B cell (primary cell): ENCODE measurements at regions not wholly inside any gene's neighbourhood (a gene's known extent, or its start where the extent isn't known, plus 50 kb on each side); places are given as distances from the start of the nearest gene placed in this dataset.

ENCODE experiments used
- ATAC-seq: fragments of 200-7000 bp; cut with Tn5 transposase; one replicate; pipeline ENCODE4 v1.10.0; 2021; ENCODE audit warnings: low read depth, mild to moderate bottlenecking, moderate number of reproducible peaks, moderate library complexity
- CTCF ChIA-PET: fragments of 350-600 bp; sonication (Branson Sonifier 250); formaldehyde crosslinking; loops from one replicate; lab custom pipeline; 2021; ENCODE audit warnings: antibody characterized with exemption, inconsistent platforms; lab: Charles Lee
- POLR2A ChIA-PET: fragments of 350-600 bp; sonication (Branson Sonifier 250); formaldehyde crosslinking; loops from one replicate; lab custom pipeline; 2021; ENCODE audit warnings: antibody characterized with exemption; lab: Charles Lee
- DNase-seq: peaks from one replicate; pipeline ENCODE4 v3.0.0; 2013
- H2AFZ ChIP-seq: 2 replicates; pipeline ENCODE4 v1.6.1; 2012; ENCODE audit warnings: mild to moderate bottlenecking, low read depth, low read length; ENCODE audit not compliant: insufficient read depth, poor library complexity, severe bottlenecking
- H3K27ac ChIP-seq, 2 donors: 1 replicate in 1 of 2; 2 replicates in 1 of 2; pipeline ENCODE4 v1.5.1; 2012 to 2013; ENCODE audit warnings: low read length in 2 of 2, mild to moderate bottlenecking in 2 of 2, moderate library complexity in 1 of 2
- H3K27me3 ChIP-seq, 4 experiments: fragments of 200-600 bp in 1 of 4; sonication (generic) in 1 of 4; replicated peaks in 1 of 4; 1 replicate in 2 of 4; 2 replicates in 2 of 4; pipeline versions ENCODE4 v1.6.1 to v1.7.0; 2013 to 2016; ENCODE audit warnings: low read length in 3 of 4, mild to moderate bottlenecking in 2 of 4, mixed read lengths in 1 of 4, moderate library complexity in 1 of 4; ENCODE audit not compliant: insufficient read depth in 4 of 4, control insufficient read depth in 3 of 4; ENCODE audit errors: control extremely low read depth in 1 of 4
- H3K36me3 ChIP-seq, 2 experiments: replicated peaks in 1 of 2; 1 replicate in 1 of 2; 2 replicates in 1 of 2; pipeline versions ENCODE4 v1.6.1 to v1.7.1; 2013; ENCODE audit warnings: low read length in 1 of 2; ENCODE audit not compliant: insufficient read depth in 2 of 2, control insufficient read depth in 1 of 2; ENCODE audit errors: control extremely low read depth in 1 of 2, extremely low read depth in 1 of 2
- H3K4me1 ChIP-seq, 2 donors: fragments of 200-600 bp in 1 of 2; sonication (generic) in 1 of 2; 1 replicate in 1 of 2; 2 replicates in 1 of 2; pipeline versions ENCODE4 v1.5.1 to v1.6.1; 2013 to 2017; ENCODE audit warnings: low read length in 2 of 2; ENCODE audit not compliant: control insufficient read depth in 2 of 2, insufficient read depth in 2 of 2
- H3K4me2 ChIP-seq: replicated peaks from 2 replicates; pipeline ENCODE3; 2012; ENCODE audit warnings: mild to moderate bottlenecking, low read depth, low read length; ENCODE audit not compliant: poor library complexity, severe bottlenecking
- H3K4me3 ChIP-seq, 5 experiments: fragments of 200-600 bp in 1 of 5; sonication (generic) in 1 of 5; 1 replicate in 3 of 5; 2 replicates in 2 of 5; pipeline versions ENCODE4 v1.5.1 to v1.7.0; 2011 to 2016; ENCODE audit warnings: low read length in 4 of 5, mild to moderate bottlenecking in 4 of 5, low read depth in 2 of 5, control low read depth in 1 of 5, moderate library complexity in 1 of 5; ENCODE audit not compliant: insufficient read depth in 1 of 5; ENCODE audit errors: control extremely low read depth in 1 of 5, extremely low read depth in 1 of 5
- H3K79me2 ChIP-seq: fragments of 200-600 bp; sonication (generic); one replicate; pipeline ENCODE4 v1.6.0; 2016; ENCODE audit warnings: low read length; ENCODE audit not compliant: control insufficient read depth, insufficient read depth
- H3K9ac ChIP-seq: fragments of 200-600 bp; sonication (generic); 2 replicates; pipeline ENCODE4 v1.6.1; 2017; ENCODE audit warnings: mild to moderate bottlenecking, low read length, moderate library complexity
- H3K9me3 ChIP-seq, 3 donors: one replicate each; pipeline versions ENCODE4 v1.6.1 to v1.7.1; 2013; ENCODE audit warnings: low read length in 2 of 3; ENCODE audit not compliant: control insufficient read depth in 2 of 3, insufficient read depth in 1 of 3; ENCODE audit errors: control extremely low read depth in 1 of 3
- H4K20me1 ChIP-seq: 2 replicates; pipeline ENCODE4 v1.6.0; 2012; ENCODE audit warnings: mild to moderate bottlenecking, low read length; ENCODE audit not compliant: insufficient read depth, control insufficient read depth, poor library complexity, severe bottlenecking
- H3K27ac Mint-ChIP-seq: one replicate; pipeline ENCODE4 v1.8.0; 2021; ENCODE audit warnings: mixed read lengths
- H3K27me3 Mint-ChIP-seq: one replicate; pipeline ENCODE4 v1.8.0; 2021; ENCODE audit warnings: mixed read lengths
- H3K4me1 Mint-ChIP-seq: one replicate; pipeline ENCODE4 v1.8.0; 2021; ENCODE audit warnings: mixed read lengths
- H3K4me3 Mint-ChIP-seq: one replicate; pipeline ENCODE4 v1.8.0; 2021; ENCODE audit warnings: mixed read lengths
- H3K9me3 Mint-ChIP-seq: one replicate; pipeline ENCODE4 v1.8.0; 2022; ENCODE audit warnings: mixed read lengths; ENCODE audit not compliant: insufficient read depth
- CTCF ChIP-seq: fragments of 200-600 bp; IDR thresholded peaks from one replicate; pipeline ENCODE4 v1.8.0; 2022; ENCODE audit warnings: antibody characterized with exemption, mild to moderate bottlenecking
- EZH2 ChIP-seq: IDR thresholded peaks from 2 replicates; pipeline ENCODE4 v1.6.1; 2012; ENCODE audit warnings: borderline replicate concordance, low read depth, mild to moderate bottlenecking, moderate library complexity, low read length; ENCODE audit not compliant: insufficient read depth, poor library complexity, severe bottlenecking
- WGBS: methylation state at CpG from one replicate; pipeline ENCODE4 v1.1.5; 2013; ENCODE audit warnings: missing lambda C conversion rate; ENCODE audit not compliant: insufficient coverage; 5-methylcytosine and 5-hydroxymethylcytosine counted together
- intact Hi-C: fragments of 100-400 bp; cut with micrococcal nuclease; formaldehyde crosslinking; loops from one replicate; pipeline ENCODE4 v1.10.0; 2022

GRCh38 chr11:112464949-112465348 lies 204.3 kb upstream of the PLET1 start:
- Histone ChIP-seq H3K27ac (no peak overlapping the region), H3K9me3 (peaks cover 0 to 4% (median 0%) of the 10 kb centered on the region in 3 donors), H3K36me3 (no peaks in the 10 kb centered on the region), H3K27me3 (peaks cover 0 to 3% (median 1%) of the 10 kb centered on the region in 4 experiments), H3K4me3 (no peak overlapping the region), H3K4me1 (no peaks in the 10 kb centered on the region), H3K9ac (no peak overlapping the region), H3K4me2 (no peak overlapping the region), H4K20me1 (no peaks in the 10 kb centered on the region), H2AFZ (no peak overlapping the region), H3K79me2 (no peaks in the 10 kb centered on the region)
- ChIA-PET CTCF (no interaction called here), POLR2A (no interaction called here)
- no peaks in the 10 kb centered on the region for H3K4me1 Mint-ChIP-seq
- H3K27ac Mint-ChIP-seq = no peak overlapping the region
- no peak overlapping the region for H3K4me3 Mint-ChIP-seq
- DNase-seq (no peak), ATAC-seq (no peak)
- peaks cover 4% of the 10 kb centered on the region for H3K9me3 Mint-ChIP-seq
- TF ChIP-seq EZH2 (no peak), CTCF (no peak)
- peaks cover 18% of the 10 kb centered on the region for H3K27me3 Mint-ChIP-seq
- 94% methylated on average over 1 of the region's 1 CpG for WGBS
- intact Hi-C loops = no loop called here

DNA sequence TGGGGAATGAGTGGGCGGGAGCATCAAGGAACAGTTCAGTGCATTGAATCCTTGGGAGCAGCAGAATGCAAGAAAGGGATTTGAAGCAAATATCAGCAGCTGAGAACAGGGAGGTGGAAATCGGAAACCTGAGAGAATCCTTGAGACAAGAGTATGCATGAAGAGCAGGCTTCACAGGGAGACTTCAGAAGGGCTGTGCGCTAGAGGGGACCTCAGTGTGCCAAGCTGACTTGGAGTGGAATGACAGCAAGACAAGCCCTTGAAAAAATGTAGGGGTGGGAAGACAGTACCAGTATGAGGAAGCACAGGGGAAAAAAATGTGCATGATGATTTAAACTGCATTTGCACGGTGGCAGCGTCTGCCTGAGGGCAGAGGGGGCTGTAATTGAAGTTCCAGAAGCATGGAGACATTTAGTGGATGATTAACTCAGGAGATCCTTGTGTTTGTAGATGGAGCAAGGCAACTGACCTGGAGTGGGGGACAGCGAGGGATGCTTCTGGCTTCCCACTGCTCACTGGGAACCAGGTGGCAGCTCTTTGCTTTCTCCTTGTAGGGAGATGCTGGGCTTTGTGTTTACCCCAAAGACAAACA lies 204.9 kb upstream of the PLET1 start:
- Histone ChIP-seq H3K36me3 (no peaks in the 10 kb centered on the region), H3K4me3 (no peak overlapping the region), H2AFZ (no peak overlapping the region), H3K27ac (no peak overlapping the region), H4K20me1 (no peaks in the 10 kb centered on the region), H3K9me3 (peaks cover 0 to 4% (median 0%) of the 10 kb centered on the region in 3 donors), H3K4me2 (no peak overlapping the region), H3K79me2 (no peaks in the 10 kb centered on the region), H3K27me3 (peaks cover 0 to 3% (median 1%) of the 10 kb centered on the region in 4 experiments), H3K4me1 (no peaks in the 10 kb centered on the region), H3K9ac (no peak overlapping the region)
- POLR2A ChIA-PET = no interaction called here
- H3K27me3 Mint-ChIP-seq = peaks cover 18% of the 10 kb centered on the region
- H3K9me3 Mint-ChIP-seq = peaks cover 4% of the 10 kb centered on the region
- DNase-seq (no peak), ATAC-seq (no peak)
- no peaks in the 10 kb centered on the region for H3K4me1 Mint-ChIP-seq
- WGBS = 93% methylated on average over 6 of the region's 6 CpGs
- H3K27ac Mint-ChIP-seq = no peak overlapping the region
- no peak overlapping the region for H3K4me3 Mint-ChIP-seq
- TF ChIP-seq CTCF (no peak), EZH2 (no peak)
- intact Hi-C loops = no loop called here
- CTCF ChIA-PET = no interaction called here
